ACC112 (cell line): ENCODE measurements at regions not wholly inside any gene's neighbourhood (a gene's known extent, or its start where the extent isn't known, plus 50 kb on each side); places are given as distances from the start of the nearest gene placed in this dataset.
A peak's percentile ranks its signal among the peaks of the same experiment; 100 is the strongest.

Experiments used
- H2AFZ ChIP-seq: fragments of 200-600 bp; sonication (generic); one replicate; pipeline ENCODE4 v1.6.0; 2017; ENCODE audit warnings: antibody characterized with exemption, low read length; ENCODE audit not compliant: unreplicated experiment
- H3K27ac ChIP-seq: fragments of 200-600 bp; sonication (generic); 2 replicates; pipeline ENCODE4 v1.5.1; 2014; ENCODE audit warnings: low read depth, mild to moderate bottlenecking, antibody characterized with exemption, low read length, moderate library complexity
- H3K27me3 ChIP-seq: fragments of 200-600 bp; sonication (generic); 2 replicates; pipeline ENCODE4 v1.6.1; 2014; ENCODE audit warnings: mild to moderate bottlenecking, antibody characterized with exemption, low read length, moderate library complexity, mixed read lengths; ENCODE audit not compliant: insufficient read depth
- H3K36me3 ChIP-seq: fragments of 200-600 bp; sonication (generic); 2 replicates; pipeline ENCODE4 v1.6.1; 2016; ENCODE audit warnings: mild to moderate bottlenecking, antibody characterized with exemption, low read length, moderate library complexity, mixed read lengths; ENCODE audit not compliant: insufficient read depth
- H3K4me1 ChIP-seq: fragments of 200-600 bp; sonication (generic); one replicate; pipeline ENCODE4 v1.6.1; 2016; ENCODE audit warnings: low read length, mixed read lengths; ENCODE audit not compliant: insufficient read depth, unreplicated experiment, control insufficient read depth
- H3K4me3 ChIP-seq: fragments of 200-600 bp; sonication (generic); 2 replicates; pipeline ENCODE4 v1.5.1; 2014; ENCODE audit warnings: mild to moderate bottlenecking, low read depth, low read length
- H3K79me2 ChIP-seq: fragments of 200-600 bp; sonication (generic); one replicate; pipeline ENCODE4 v1.6.0; 2016; ENCODE audit warnings: low read length; ENCODE audit not compliant: control insufficient read depth, unreplicated experiment, insufficient read depth

DNA sequence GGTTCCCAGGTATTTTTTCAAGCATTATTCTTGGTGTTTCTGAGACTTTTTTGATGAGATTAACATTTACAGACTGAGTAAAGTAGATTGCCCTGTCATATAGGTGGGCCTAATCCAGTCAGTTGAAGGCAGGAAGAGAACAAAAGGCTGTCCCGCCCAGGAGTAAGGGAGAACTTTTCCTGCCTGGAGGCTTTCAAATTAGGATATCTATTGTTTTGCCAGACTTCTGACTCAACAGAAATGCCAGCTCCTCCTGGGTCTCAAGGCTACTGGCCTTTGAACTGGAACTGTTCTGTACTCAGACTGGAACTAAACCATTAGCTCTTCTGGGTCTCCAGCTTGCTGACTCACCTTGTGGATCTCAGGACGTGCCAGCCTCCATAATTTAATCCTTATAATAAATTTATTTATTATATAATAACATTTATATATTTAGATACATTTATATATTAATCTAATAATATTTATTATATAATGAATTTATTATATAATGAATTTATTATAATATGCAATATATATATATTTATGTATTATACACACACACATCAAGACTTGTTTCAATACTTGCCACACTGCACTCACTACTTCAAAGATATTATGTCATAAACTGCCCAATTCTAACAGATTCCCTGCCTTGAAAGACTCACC lies 510.8 kb upstream of the B3GALT2 start:
- Histone ChIP-seq H3K36me3 (no peaks in the 10 kb centered on the region), H3K4me3 (no peak overlapping the region), H2AFZ (peak overlapping the region; percentile 46), H3K27me3 (no peaks in the 10 kb centered on the region), H3K27ac (no peak overlapping the region), H3K79me2 (no peaks in the 10 kb centered on the region), H3K4me1 (peaks cover 12% of the 10 kb centered on the region)

DNA sequence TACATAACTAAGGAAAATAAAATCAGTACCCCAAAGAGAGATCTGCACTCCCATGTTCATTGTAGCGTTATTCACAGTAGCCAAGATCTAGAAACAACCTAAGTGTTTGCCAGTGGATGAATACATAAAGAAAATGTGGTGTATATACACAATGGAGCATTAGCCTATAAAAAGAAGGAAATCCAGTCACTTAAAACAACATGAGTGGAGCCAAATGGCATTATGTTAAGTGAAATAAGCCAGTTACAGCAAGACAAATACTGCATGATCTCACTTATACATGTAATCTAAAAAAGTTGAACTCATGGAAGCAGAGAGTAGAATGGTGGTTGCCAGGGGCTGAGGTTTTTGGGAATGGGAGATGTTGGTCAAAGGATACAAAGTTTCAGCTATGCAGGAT lies 508.3 kb upstream of the B3GALT2 start:
- Histone ChIP-seq H3K27me3 (no peaks in the 10 kb centered on the region), H3K27ac (no peak overlapping the region), H3K36me3 (no peaks in the 10 kb centered on the region), H3K4me1 (no peaks in the 10 kb centered on the region), H3K4me3 (no peak overlapping the region), H2AFZ (no peak overlapping the region), H3K79me2 (no peaks in the 10 kb centered on the region)

DNA sequence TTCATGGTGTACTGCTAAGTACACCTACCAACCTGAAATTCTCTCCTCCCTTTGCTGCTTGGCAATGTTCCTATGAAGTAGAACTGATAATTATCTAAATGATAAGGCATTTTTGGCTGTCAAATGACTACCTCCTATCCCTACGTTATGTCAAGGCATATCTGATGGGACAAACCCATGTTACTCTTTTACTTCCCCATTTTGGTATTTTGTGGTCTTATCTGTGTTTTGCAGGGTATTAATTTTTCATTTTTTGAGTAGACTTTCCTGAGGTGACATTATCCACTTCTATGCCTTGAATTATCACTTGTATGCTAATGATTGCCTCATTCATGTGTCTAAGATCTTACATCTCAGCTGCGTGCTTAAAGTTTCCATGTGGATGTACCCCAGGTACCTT lies 499.6 kb upstream of the B3GALT2 start:
- Histone ChIP-seq H3K4me3 (no peak overlapping the region), H3K27me3 (no peaks in the 10 kb centered on the region), H3K4me1 (no peaks in the 10 kb centered on the region), H3K36me3 (no peaks in the 10 kb centered on the region), H3K27ac (no peak overlapping the region), H3K79me2 (no peaks in the 10 kb centered on the region), H2AFZ (no peak overlapping the region)

DNA sequence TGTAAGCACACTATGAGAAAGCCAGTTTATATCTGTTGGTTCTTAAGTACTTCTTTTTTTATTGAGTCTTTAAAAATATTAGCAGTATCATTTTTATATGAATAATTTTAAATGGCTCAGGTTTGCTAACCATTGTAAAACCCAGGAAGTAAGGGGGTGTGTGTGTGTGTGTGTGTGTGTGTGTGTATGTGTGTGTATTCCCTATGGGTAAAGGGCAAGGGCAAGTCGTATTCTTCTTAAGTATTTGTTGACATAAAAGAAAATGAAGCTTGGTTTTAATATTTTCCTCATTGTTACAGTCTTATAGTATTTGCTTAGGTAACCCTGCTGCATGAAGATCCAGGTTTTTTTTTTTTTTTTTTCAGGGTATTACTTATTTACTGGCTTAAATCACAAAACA lies 495.0 kb upstream of the B3GALT2 start:
- Histone ChIP-seq H3K4me3 (no peak overlapping the region), H3K36me3 (no peaks in the 10 kb centered on the region), H3K4me1 (no peaks in the 10 kb centered on the region), H3K27ac (no peak overlapping the region), H3K79me2 (no peaks in the 10 kb centered on the region), H2AFZ (no peak overlapping the region), H3K27me3 (no peaks in the 10 kb centered on the region)

DNA sequence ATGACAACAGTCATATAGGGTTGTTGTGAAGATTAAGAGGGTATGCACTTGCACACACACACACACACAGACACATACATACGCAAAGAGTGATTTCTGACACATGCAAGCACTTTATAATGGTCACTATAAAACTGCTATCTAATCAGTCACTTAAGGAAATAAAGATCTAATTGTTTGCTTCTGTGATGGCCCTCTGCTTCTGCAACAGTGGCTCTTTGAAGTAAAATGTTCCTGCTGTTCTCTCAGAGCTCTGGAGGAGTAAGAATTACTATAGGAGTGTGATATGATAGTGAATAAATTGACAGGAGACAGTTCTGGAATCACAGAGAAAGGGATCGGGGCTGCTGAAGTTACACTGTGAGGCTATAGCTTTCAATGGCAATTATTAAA lies 494.5 kb upstream of the B3GALT2 start:
- Histone ChIP-seq H3K79me2 (no peaks in the 10 kb centered on the region), H3K27me3 (no peaks in the 10 kb centered on the region), H3K4me3 (no peak overlapping the region), H3K4me1 (no peaks in the 10 kb centered on the region), H3K36me3 (no peaks in the 10 kb centered on the region), H2AFZ (no peak overlapping the region), H3K27ac (no peak overlapping the region)

DNA sequence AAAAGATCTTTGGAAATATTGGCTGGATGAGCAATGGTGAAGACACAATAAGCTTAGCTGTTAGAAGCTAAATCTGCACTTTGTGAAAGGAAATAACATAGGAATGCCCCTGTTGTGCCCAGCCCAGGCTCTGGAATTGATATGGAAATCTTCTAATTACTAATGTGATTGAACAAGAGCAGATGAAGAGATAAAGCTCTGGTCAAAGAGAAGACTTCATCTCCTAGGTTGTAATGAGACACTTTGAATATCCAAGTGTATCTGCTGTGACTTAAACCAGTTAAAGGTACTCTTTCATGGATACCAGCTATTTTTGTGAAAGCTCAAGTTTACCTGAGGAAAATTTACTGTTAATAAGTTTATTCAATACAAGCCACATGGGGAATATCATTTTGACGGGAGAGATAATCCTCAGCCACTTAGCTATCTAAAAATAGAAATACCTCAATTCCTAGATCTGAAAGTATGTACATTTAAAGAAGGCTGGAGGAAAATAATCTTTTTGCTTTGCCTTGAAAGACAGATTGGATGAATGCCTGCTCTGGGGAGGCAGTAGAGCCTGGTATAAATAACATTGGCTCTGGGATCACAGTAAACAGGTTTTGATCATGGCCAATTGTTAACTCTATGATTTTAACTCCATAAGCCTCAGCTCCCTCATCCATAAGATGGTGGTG lies 494.0 kb upstream of the B3GALT2 start:
- no peak overlapping the region for H3K4me3 ChIP-seq
- H2AFZ ChIP-seq = no peak overlapping the region
- H3K79me2 ChIP-seq = no peaks in the 10 kb centered on the region
- H3K4me1 ChIP-seq = no peaks in the 10 kb centered on the region
- H3K27me3 ChIP-seq = no peaks in the 10 kb centered on the region
- H3K27ac ChIP-seq = no peak overlapping the region
- no peaks in the 10 kb centered on the region for H3K36me3 ChIP-seq

DNA sequence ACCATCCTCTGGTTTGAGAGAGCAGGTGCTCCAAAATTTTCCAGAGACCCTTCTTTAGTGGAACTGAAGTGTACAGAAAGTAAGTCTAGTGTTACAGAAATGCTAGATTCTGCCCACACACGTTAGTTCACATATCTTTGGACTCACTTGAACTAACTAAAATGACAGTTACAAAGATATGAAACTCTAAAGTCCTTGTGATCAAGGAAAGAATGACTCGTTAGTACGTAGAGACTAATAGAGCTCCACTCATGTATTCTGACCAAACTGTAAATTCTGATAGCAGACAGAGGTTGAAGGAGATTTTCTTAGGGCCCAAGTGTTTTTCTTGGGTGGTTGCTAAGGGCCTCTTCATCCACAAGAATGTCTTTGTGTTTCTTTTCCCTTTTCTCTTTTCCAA lies 491.5 kb upstream of the B3GALT2 start:
- Histone ChIP-seq H3K79me2 (no peaks in the 10 kb centered on the region), H3K36me3 (no peaks in the 10 kb centered on the region), H3K4me3 (no peak overlapping the region), H3K27me3 (no peaks in the 10 kb centered on the region), H3K27ac (no peak overlapping the region), H3K4me1 (peaks cover 11% of the 10 kb centered on the region), H2AFZ (no peak overlapping the region)

DNA sequence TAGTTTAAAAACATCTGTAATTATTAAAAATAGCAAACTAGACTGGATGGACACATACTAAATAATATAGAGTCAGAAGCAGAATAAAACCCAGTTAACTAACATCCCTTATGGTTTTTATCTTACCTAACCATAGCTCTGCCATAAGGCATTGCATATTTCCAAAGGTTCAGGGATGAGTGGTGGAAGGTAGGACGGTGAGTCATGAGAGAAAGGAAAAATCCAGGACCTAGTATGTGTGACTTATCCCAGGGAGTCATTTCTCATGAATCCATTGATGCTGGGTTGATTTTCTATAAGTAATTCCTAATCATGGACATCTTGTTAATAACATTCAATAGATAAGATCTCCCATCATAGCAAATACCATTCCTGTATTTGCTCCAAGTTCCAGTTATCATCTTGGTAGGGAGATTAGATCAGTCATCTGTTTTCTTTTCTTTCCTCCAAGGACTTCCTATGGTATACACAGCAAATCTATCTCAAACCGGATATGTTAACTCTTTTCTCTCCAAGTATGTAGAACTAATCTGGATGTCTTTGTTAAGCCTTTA lies 490.7 kb upstream of the B3GALT2 start:
- H3K4me1 ChIP-seq = peaks cover 11% of the 10 kb centered on the region
- H3K27me3 ChIP-seq = no peaks in the 10 kb centered on the region
- no peak overlapping the region for H2AFZ ChIP-seq
- no peak overlapping the region for H3K27ac ChIP-seq
- H3K36me3 ChIP-seq = no peaks in the 10 kb centered on the region
- no peak overlapping the region for H3K4me3 ChIP-seq
- no peaks in the 10 kb centered on the region for H3K79me2 ChIP-seq

DNA sequence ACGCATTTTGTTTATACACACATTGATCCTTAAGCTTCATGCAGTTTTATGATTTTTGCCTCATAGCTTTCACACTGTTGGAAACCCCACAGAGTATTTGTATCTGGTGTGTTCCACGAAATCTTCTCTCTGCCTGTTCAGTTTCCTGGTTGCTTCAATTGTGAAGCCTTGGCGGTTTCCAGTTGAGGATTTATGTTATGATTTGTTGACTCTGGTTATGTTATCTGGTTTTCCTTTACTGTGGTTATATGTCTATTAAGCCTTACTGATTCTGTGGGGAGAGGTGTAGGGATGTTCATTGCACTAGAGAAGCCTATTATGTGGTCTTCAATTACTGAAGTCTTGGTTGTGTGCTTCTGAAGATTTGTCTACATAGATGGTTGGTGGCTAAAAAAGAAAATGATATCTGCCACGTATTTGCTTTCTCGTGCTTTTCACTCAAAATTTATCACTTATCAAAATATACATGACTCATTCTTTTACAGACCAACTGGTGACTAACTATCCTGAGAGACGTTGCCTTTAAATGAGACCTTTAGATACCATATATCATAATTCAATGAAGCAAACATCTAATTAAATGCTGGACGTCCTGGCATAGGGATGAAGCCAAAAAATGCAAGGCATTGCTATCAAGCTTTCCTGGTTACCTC lies 488.0 kb upstream of the B3GALT2 start:
- Histone ChIP-seq H3K27ac (peak overlapping the region; percentile 27; the same call in 1 of the 2 replicates), H3K4me1 (peaks cover 11% of the 10 kb centered on the region), H3K36me3 (no peaks in the 10 kb centered on the region), H3K27me3 (no peaks in the 10 kb centered on the region), H3K79me2 (no peaks in the 10 kb centered on the region), H2AFZ (peak overlapping the region; percentile 38), H3K4me3 (peak overlapping the region; percentile 45)

DNA sequence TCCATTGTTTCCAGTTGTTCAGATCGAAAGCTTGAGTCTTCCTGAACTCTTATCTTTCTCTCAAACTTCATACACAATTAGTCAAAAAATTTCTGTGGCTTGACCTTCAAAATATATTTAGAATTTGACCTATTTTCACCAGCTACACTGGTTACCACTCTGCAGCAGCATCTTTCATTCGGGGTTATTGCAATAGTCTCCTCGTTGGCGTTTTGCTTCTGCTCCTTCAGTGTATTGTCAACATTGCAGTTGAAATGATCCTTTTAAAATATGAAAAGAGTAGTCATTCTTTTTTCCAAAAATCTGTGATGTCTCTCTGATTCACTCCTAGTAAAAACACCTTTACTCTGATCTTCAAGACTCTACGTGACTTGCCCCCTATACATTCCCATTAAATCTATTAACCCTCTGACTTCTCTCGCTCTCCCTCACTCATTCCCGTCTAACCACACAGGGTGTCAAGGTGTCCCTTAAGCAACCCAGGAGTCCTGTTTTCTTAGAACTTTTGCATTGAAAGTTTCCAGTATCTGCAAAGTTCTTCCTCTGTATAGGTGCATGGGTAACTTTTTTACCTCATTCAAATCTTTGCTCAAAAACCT lies 480.2 kb upstream of the B3GALT2 start:
- Histone ChIP-seq H3K27ac (no peak overlapping the region), H3K4me3 (no peak overlapping the region), H3K36me3 (no peaks in the 10 kb centered on the region), H3K79me2 (no peaks in the 10 kb centered on the region), H3K27me3 (no peaks in the 10 kb centered on the region), H2AFZ (no peak overlapping the region), H3K4me1 (no peaks in the 10 kb centered on the region)
